ENCODE measurements at regions not wholly inside any gene's neighbourhood (a gene's known extent, or its start where the extent isn't known, plus 50 kb on each side); places are given as distances from the start of the nearest gene placed in this dataset.
"Not testable (repeated sequence)": the region's sequence is repeated elsewhere in the genome, so short reads cannot be mapped to it uniquely, and the experiment has no call there.

DNA sequence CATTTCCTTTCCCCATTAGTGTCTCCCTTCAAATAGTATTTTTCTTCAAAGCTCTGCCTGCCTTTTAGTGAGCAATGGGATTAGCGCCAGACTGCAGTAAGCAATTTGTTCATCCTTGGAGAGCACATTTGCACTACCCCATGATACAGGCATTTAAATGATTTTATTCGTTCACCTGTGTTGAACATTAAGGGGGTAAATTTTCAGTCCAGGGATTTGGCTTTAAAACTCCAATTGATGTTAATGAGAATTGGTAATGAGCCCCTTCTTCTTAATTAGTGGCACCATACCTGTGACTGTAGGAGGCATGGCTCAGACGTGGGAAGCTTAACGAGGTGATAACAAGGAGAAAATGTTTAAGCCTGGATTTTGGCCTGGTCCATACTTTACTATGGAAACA is 161.4 kb upstream of the NANOGP8 start:
- no peaks in the 10 kb centered on the region for H3K36me3 ChIP-seq (ENCODE audit: insufficient read depth, low read length)
- no peak overlapping the region for H3K4me3 ChIP-seq
- no peak for DNase-seq (ENCODE audit: low read depth, low spot score)
- no peak overlapping the region for H3K27ac ChIP-seq
- TF ChIP-seq FOXP2 (optimal IDR thresholded peaks at IDR 0.05; ENCODE audit: control extremely low read depth, extremely low read length, insufficient read depth): no peak
- TF ChIP-seq POLR2AphosphoS5 (IDR thresholded peaks at IDR 0.05; ENCODE audit: borderline replicate concordance, low read depth, low read length): no peak
- TF ChIP-seq EZH2 (IDR thresholded peaks at IDR 0.05): no peak
- H3K9me3 ChIP-seq (ENCODE audit: low read depth, low read length): no peaks in the 10 kb centered on the region
- H3K9ac ChIP-seq (ENCODE audit: insufficient read length): no peak overlapping the region

DNA sequence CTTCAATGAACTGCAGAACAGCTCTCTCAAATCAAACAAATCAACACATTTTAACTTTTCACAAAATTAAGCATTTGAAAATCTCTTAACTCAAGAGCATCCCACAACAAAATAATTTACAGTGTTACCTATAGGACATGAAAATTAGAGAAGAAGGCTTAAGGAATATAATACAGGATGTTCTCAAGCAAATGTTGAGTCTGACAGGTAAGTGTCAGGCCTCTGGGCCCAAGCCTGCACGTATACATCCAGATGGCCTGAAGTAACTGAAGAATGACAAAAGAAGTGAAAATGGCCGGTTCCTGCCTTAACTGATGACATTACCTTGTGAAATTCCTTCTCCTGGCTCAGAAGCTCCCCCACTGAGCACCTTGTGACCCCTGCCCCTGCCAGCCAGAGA is 160.6 kb upstream of the NANOGP8 start:
- not testable (repeated sequence) for DNase-seq (ENCODE audit: low read depth, low spot score); H3K9me3 ChIP-seq (ENCODE audit: low read depth, low read length); H3K4me3 ChIP-seq; H3K9ac ChIP-seq (ENCODE audit: insufficient read length); H3K27ac ChIP-seq; H3K36me3 ChIP-seq (ENCODE audit: insufficient read depth, low read length)

DNA sequence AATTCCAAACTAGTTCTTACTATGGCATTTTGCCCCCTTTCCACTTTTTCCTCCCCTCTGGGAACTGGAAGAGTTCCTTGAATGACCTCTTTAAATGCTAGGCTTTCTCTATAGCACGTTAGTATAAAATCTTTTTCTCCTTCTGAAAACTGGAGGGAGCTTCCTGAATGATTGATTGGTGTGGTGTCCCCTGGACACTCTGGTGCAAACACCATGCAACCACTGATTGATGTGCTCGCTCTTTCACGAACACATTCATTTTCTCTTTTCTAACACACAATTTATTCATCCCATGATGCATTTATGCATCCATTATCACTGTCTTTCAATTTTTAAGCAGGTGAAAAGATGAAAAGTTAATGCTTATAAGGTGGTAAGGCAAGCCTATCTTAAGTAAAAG is 159.1 kb upstream of the NANOGP8 start:
- no peak for TF ChIP-seq POLR2AphosphoS5 (IDR thresholded peaks at IDR 0.05; ENCODE audit: borderline replicate concordance, low read depth, low read length)
- TF ChIP-seq EZH2 (IDR thresholded peaks at IDR 0.05): no peak
- H3K9ac ChIP-seq (ENCODE audit: insufficient read length): no peak overlapping the region
- H3K4me3 ChIP-seq: no peak overlapping the region
- no peak for DNase-seq (ENCODE audit: low read depth, low spot score)
- H3K36me3 ChIP-seq (ENCODE audit: insufficient read depth, low read length): no peaks in the 10 kb centered on the region
- no peak overlapping the region for H3K27ac ChIP-seq
- H3K9me3 ChIP-seq (ENCODE audit: low read depth, low read length): no peaks in the 10 kb centered on the region

DNA sequence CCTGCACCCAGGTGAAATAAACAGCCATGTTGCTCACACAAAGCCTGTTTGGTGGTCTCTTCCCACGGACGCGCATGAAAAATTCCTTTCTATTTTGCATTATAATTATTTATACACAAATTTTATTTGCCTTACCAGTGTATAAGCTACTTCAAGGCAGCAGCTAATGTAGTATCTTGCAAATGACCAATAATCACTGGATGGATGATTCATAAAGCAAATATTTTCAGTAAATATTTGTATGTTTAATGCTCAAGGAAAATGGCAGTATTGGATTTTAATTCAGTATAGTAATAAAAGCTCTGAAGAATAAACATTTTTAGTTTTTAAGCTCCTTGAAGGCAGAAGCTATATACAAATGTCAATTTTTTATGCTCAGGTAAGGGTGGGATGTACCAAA is 158.7 kb upstream of the NANOGP8 start:
- Histone ChIP-seq H3K27ac (no peak overlapping the region), H3K9me3 (ENCODE audit: low read depth, low read length) (no peaks in the 10 kb centered on the region), H3K9ac (ENCODE audit: insufficient read length) (no peak overlapping the region), H3K36me3 (ENCODE audit: insufficient read depth, low read length) (no peaks in the 10 kb centered on the region), H3K4me3 (no peak overlapping the region)
- TF ChIP-seq FOXP2 (optimal IDR thresholded peaks at IDR 0.05; ENCODE audit: control extremely low read depth, extremely low read length, insufficient read depth) (no peak), EZH2 (IDR thresholded peaks at IDR 0.05) (no peak), POLR2AphosphoS5 (IDR thresholded peaks at IDR 0.05; ENCODE audit: borderline replicate concordance, low read depth, low read length) (no peak)
- no peak for DNase-seq (ENCODE audit: low read depth, low spot score)

DNA sequence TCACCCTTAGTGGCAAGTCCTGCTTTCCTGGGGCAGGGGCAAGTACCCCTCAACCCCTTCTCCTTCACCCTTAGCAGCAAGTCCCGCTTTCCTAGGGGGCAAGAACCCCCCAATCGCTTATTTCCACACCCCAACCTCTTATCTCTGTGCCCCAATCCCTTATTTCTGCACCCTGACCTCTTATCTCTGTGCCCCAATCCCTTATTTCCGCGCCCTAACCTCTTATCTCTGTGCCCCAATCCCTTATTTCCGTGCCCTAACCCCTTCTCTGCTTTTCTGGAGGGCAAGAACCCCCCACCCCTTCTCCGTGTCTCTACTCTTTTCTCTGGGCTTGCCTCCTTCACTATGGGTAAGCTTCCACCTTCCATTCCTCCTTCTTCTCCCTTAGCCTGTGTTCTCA is 154.6 kb upstream of the NANOGP8 start:
- H3K27ac ChIP-seq; H3K4me3 ChIP-seq; H3K36me3 ChIP-seq (ENCODE audit: insufficient read depth, low read length); DNase-seq (ENCODE audit: low read depth, low spot score); H3K9ac ChIP-seq (ENCODE audit: insufficient read length); H3K9me3 ChIP-seq (ENCODE audit: low read depth, low read length): not testable (repeated sequence)

DNA sequence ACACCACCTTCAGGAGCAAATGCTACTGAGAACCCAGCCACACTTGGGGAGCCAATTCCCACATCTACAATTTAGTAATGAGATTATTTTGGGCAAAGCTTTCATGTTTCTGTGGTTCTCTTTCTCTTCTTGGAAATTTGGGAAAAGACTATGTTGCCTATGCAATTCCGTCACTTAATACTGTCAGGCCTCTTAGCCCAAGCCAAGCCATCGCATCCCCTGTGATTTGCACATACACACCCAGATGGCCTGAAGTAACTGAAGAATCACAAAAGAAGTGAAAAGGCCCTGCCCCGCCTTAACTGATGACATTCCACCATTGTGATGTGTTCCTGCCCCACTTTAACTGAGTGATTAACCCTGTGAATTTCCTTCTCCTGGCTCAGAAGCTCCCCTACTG is 153.4 kb upstream of the NANOGP8 start:
- H3K9me3 ChIP-seq (ENCODE audit: low read depth, low read length); DNase-seq (ENCODE audit: low read depth, low spot score); H3K4me3 ChIP-seq; H3K36me3 ChIP-seq (ENCODE audit: insufficient read depth, low read length); H3K27ac ChIP-seq; H3K9ac ChIP-seq (ENCODE audit: insufficient read length): not testable (repeated sequence)

DNA sequence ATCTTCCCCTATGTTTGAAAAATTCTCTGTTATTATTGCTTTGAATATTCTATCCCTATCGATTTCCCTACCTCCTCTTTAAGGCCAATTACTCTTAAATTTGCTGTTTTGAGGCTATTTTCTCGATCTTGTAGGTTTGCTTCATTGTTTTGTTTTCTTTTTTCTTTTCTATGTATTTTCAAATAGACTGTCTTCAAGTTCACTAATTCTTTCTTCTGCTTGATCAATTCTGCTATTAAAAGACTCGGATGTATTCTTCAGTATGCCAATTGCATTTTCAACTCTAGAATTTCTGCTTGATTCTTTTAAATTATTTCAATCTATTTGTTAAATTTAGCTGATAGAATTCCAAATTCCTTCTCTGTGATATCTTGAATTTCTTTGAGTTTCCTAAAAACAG is 144.0 kb upstream of the NANOGP8 start:
- Histone ChIP-seq H3K9me3 (ENCODE audit: low read depth, low read length) (no peaks in the 10 kb centered on the region; the same call in 1 of the 2 replicates), H3K36me3 (ENCODE audit: insufficient read depth, low read length) (no peaks in the 10 kb centered on the region), H3K4me3 (no peak overlapping the region), H3K27ac (no peak overlapping the region), H3K9ac (ENCODE audit: insufficient read length) (no peak overlapping the region)
- no peak for DNase-seq (ENCODE audit: low read depth, low spot score)
- TF ChIP-seq FOXP2 (optimal IDR thresholded peaks at IDR 0.05; ENCODE audit: control extremely low read depth, extremely low read length, insufficient read depth): no peak

DNA sequence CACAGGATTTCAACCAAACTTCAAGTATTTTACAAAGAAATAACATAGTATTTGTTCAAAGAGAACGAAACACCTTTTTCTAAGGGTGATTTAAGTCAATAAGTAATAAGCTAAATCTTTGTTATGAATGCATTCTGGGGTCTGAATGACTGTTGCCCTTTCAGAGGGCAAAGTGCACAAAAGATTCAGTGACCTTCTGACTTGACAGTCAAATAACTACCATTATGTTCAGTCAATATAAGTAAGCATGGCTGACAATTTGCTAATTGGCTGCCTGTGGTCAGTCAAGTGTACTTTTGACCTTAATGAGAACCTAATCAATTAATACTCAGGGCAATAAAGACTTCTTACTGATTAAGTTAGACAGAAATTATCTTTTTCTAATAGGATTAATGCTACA is 133.1 kb upstream of the NANOGP8 start:
- Histone ChIP-seq H3K4me3 (no peak overlapping the region), H3K9ac (ENCODE audit: insufficient read length) (no peak overlapping the region), H3K27ac (no peak overlapping the region), H3K9me3 (ENCODE audit: low read depth, low read length) (no peaks in the 10 kb centered on the region), H3K36me3 (ENCODE audit: insufficient read depth, low read length) (no peaks in the 10 kb centered on the region)
- no peak for DNase-seq (ENCODE audit: low read depth, low spot score)
- no peak for TF ChIP-seq FOXP2 (optimal IDR thresholded peaks at IDR 0.05; ENCODE audit: control extremely low read depth, extremely low read length, insufficient read depth)

DNA sequence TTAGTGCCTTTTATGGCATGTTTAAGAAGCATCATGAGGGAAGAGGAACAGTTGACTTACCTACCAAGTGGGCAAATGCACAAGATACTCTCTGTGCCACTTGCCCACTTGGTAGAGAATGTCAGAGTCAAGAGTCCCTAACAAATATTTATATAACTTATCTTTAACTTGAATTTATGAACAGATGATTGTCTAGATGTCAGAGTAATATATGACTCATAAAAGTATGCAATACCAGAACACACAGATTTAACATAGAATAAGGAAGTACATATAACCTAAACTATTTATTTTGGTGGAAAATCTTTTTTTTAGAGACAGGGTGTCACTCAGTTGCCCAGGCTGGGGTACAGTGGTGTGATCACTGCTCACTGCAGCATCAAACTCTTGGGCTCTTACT is 130.0 kb upstream of the NANOGP8 start:
- TF ChIP-seq EZH2 (IDR thresholded peaks at IDR 0.05): no peak
- TF ChIP-seq FOXP2 (optimal IDR thresholded peaks at IDR 0.05; ENCODE audit: control extremely low read depth, extremely low read length, insufficient read depth): no peak
- TF ChIP-seq POLR2AphosphoS5 (IDR thresholded peaks at IDR 0.05; ENCODE audit: borderline replicate concordance, low read depth, low read length): no peak
- no peak overlapping the region for H3K27ac ChIP-seq
- H3K4me3 ChIP-seq: no peak overlapping the region
- H3K36me3 ChIP-seq (ENCODE audit: insufficient read depth, low read length): no peaks in the 10 kb centered on the region
- H3K9me3 ChIP-seq (ENCODE audit: low read depth, low read length): no peaks in the 10 kb centered on the region
- DNase-seq (ENCODE audit: low read depth, low spot score): no peak
- H3K9ac ChIP-seq (ENCODE audit: insufficient read length): no peak overlapping the region

DNA sequence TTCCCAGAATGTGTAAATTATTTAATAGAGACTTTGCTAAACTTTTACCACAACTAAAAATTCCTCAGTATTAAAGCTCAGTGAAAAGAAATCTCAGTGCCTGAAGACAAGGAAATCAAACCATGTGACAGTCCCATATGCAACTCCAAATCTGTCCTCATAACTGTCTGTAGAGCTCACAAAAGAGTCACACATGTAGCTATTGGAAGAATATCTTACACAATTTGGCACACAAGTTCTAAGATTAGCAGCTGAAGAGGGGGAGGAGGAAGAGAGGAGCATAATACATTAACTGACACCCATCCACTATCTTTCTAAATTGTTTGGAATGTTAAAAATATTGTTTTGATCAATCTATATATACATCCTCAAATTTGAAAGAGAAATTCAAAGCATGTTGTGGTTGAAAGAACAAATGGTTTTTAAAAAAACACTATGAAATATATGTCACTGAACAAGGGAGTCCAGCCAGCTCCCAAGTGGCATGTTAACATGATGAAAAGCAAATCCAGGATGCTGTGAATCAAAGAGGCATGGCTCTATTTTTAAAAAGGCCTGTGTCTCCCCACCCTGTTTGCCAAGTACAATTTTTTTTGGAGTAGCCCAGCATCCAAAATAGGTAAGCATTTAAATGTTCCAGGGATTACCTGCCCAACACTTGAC is 126.3 kb upstream of the NANOGP8 start:
- no peak for DNase-seq (ENCODE audit: low read depth, low spot score)
- H3K9ac ChIP-seq (ENCODE audit: insufficient read length): no peak overlapping the region
- H3K4me3 ChIP-seq: no peak overlapping the region
- no peaks in the 10 kb centered on the region for H3K36me3 ChIP-seq (ENCODE audit: insufficient read depth, low read length)
- no peaks in the 10 kb centered on the region for H3K9me3 ChIP-seq (ENCODE audit: low read depth, low read length)
- H3K27ac ChIP-seq: no peak overlapping the region
- TF ChIP-seq FOXP2 (optimal IDR thresholded peaks at IDR 0.05; ENCODE audit: control extremely low read depth, extremely low read length, insufficient read depth): no peak

All from SK-N-MC (cell line).